HCT116 (cell line): ENCODE measurements at regions not wholly inside any gene's neighbourhood (a gene's known extent, or its start where the extent isn't known, plus 50 kb on each side); places are given as distances from the start of the nearest gene placed in this dataset.

Experiments
- ATAC-seq: fragments of 200-7000 bp; cut with Tn5 transposase; 2 replicates; pipeline ENCODE4 v1.9.1; 2020; ENCODE audit warnings: mild to moderate bottlenecking, moderate library complexity
- BruUV-seq: library from RNA; stranded (reverse); fragments of 400-500 nt; replicated peaks from 2 replicates; lab custom pipeline; 2021; lab: Mats Ljungman, UMichigan
- CTCF ChIA-PET: fragments of 300-600 bp; sonication (Branson Sonifier 250); formaldehyde crosslinking; loops from one replicate; lab custom pipeline; 2021; ENCODE audit warnings: antibody characterized with exemption; lab: Charles Lee
- POLR2A ChIA-PET: fragments of 300-600, 350-600 bp; sonication (Branson Sonifier 250); formaldehyde crosslinking; loops from one replicate; lab custom pipeline; 2021; ENCODE audit warnings: antibody characterized with exemption; lab: Charles Lee
- RAD21 ChIA-PET, 2 experiments: fragments of 300-600 bp; sonication (Branson Sonifier 250); formaldehyde crosslinking; loops; one replicate each; lab custom pipeline; 2023; ENCODE audit warnings: low total read pairs in 2 of 2; ENCODE audit not compliant: uncharacterized antibody in 2 of 2, unreplicated experiment in 2 of 2, low non-redundant PET in 1 of 2; lab: Charles Lee
- DNase-seq: peaks from one replicate; pipeline ENCODE4 v3.0.0-alpha.2; 2010; ENCODE audit warnings: low read depth, low spot score
- H2AFZ ChIP-seq: fragments of 200-600 bp; shearing (Covaris generic), sonication (generic); 2 replicates; pipeline ENCODE4 v1.6.1; 2017; ENCODE audit warnings: low read depth, mixed run types, mixed read lengths, antibody characterized with exemption, low read length; ENCODE audit not compliant: poor library complexity, severe bottlenecking
- H3K27ac ChIP-seq: 2 replicates; pipeline ENCODE4 v1.5.1; 2012; ENCODE audit warnings: low read depth, low read length
- H3K27me3 ChIP-seq: fragments of 200-600 bp; sonication (generic); 2 replicates; pipeline ENCODE4 v1.6.1; 2016; ENCODE audit warnings: mixed run types, low read length, mixed read lengths; ENCODE audit not compliant: insufficient read depth
- H3K36me3 ChIP-seq, 2 experiments: fragments of 200-500 bp in 1 of 2; fragments of 200-600 bp in 1 of 2; sonication (Bioruptor generic) in 1 of 2; sonication (generic) in 1 of 2; 2 replicates each; pipeline versions ENCODE4 v1.5.1 to v1.6.1; 2014 to 2016; ENCODE audit warnings: low read length in 2 of 2, inconsistent platforms in 1 of 2, mixed read lengths in 1 of 2, mixed run types in 1 of 2; ENCODE audit not compliant: insufficient read depth in 2 of 2, control insufficient read depth in 1 of 2
- H3K4me1 ChIP-seq, 2 experiments: fragments of 200-600 bp in 1 of 2; sonication (generic) in 1 of 2; 2 replicates each; pipeline versions ENCODE4 v1.5.1 to v1.6.1; 2012 to 2017; ENCODE audit warnings: low read length in 2 of 2, inconsistent platforms in 1 of 2, mild to moderate bottlenecking in 1 of 2, mixed read lengths in 1 of 2, mixed run types in 1 of 2, moderate library complexity in 1 of 2; ENCODE audit not compliant: insufficient read depth in 2 of 2, control insufficient read depth in 1 of 2
- H3K4me2 ChIP-seq: fragments of 200-600 bp; sonication (generic); 2 replicates; pipeline ENCODE4 v1.6.1; 2017; ENCODE audit warnings: mixed run types, low read length, mixed read lengths
- H3K4me3 ChIP-seq, 2 experiments: fragments of 200-600 bp in 1 of 2; sonication (generic) in 1 of 2; replicated peaks in 1 of 2; 2 replicates each; pipeline ENCODE4 v1.5.1; 2011 to 2016; ENCODE audit warnings: low read length in 2 of 2, control low read depth in 1 of 2, low read depth in 1 of 2, mild to moderate bottlenecking in 1 of 2, mixed read lengths in 1 of 2, mixed run types in 1 of 2
- H3K79me2 ChIP-seq: fragments of 200-600 bp; sonication (generic); 2 replicates; pipeline ENCODE4 v1.6.1; 2017; ENCODE audit warnings: mild to moderate bottlenecking, mixed run types, low read length, moderate library complexity, mixed read lengths; ENCODE audit not compliant: insufficient read depth
- H3K9ac ChIP-seq: fragments of 200-600 bp; sonication (generic); 2 replicates; pipeline ENCODE4 v1.6.1; 2016; ENCODE audit warnings: low read length, mixed read lengths
- H3K9me2 ChIP-seq: fragments of 200-600 bp; sonication (generic), shearing (Covaris generic); 2 replicates; pipeline ENCODE4 v1.6.1; 2017; ENCODE audit warnings: mixed run types, mild to moderate bottlenecking, moderate library complexity; ENCODE audit not compliant: insufficient read depth
- H3K9me3 ChIP-seq, 2 experiments: fragments of 200-500 bp in 1 of 2; fragments of 200-600 bp in 1 of 2; sonication (Bioruptor generic) in 1 of 2; sonication (generic) in 1 of 2; 2 replicates each; pipeline ENCODE4 v1.6.1; 2014 to 2017; ENCODE audit warnings: low read length in 2 of 2, mixed read lengths in 2 of 2, inconsistent platforms in 1 of 2, low read depth in 1 of 2, mild to moderate bottlenecking in 1 of 2, mixed run types in 1 of 2, moderate library complexity in 1 of 2; ENCODE audit not compliant: control insufficient read depth in 1 of 2, insufficient read depth in 1 of 2
- H4K20me1 ChIP-seq: fragments of 200-600 bp; sonication (generic), shearing (Covaris generic); 2 replicates; pipeline ENCODE4 v1.6.1; 2017; ENCODE audit warnings: mixed run types, mild to moderate bottlenecking, moderate library complexity; ENCODE audit not compliant: insufficient read depth
- ATF3 ChIP-seq: IDR thresholded peaks from 2 replicates; pipeline ENCODE4 v1.6.1; 2012
- CBX3 ChIP-seq: IDR thresholded peaks from 2 replicates; pipeline ENCODE4 v1.6.1; 2012; ENCODE audit warnings: low read depth
- CEBPB ChIP-seq: IDR thresholded peaks from 2 replicates; pipeline ENCODE4 v1.6.1; 2012; ENCODE audit warnings: low read depth
- CTCF ChIP-seq, 3 experiments: fragments of 200-600 bp in 1 of 3; sonication (generic) in 1 of 3; IDR thresholded peaks in 2 of 3; conservative IDR thresholded peaks in 1 of 3; 2 replicates each; pipeline ENCODE4 v1.5.1; 2012 to 2017; ENCODE audit warnings: low read depth in 2 of 3, low read length in 2 of 3, antibody characterized with exemption in 1 of 3, borderline replicate concordance in 1 of 3, control low read depth in 1 of 3, mild to moderate bottlenecking in 1 of 3, mixed read lengths in 1 of 3, mixed run types in 1 of 3, moderate library complexity in 1 of 3; ENCODE audit not compliant: insufficient read depth in 1 of 3
- EGR1 ChIP-seq: IDR thresholded peaks from 2 replicates; pipeline ENCODE4 v1.6.1; 2012; ENCODE audit warnings: low read depth
- ELF1 ChIP-seq: IDR thresholded peaks from 2 replicates; pipeline ENCODE4 v1.6.1; 2012; ENCODE audit warnings: low read depth, borderline replicate concordance
- EZH2 ChIP-seq: fragments of 200-600 bp; sonication (generic); IDR thresholded peaks from 2 replicates; pipeline ENCODE4 v1.6.1; 2017; ENCODE audit warnings: antibody characterized with exemption, mixed run types
- FOSL1 ChIP-seq: IDR thresholded peaks from 2 replicates; pipeline ENCODE4 v1.6.1; 2012; ENCODE audit warnings: low read depth
- JUND ChIP-seq: IDR thresholded peaks from 2 replicates; pipeline ENCODE4 v1.6.1; 2012
- POLR2A ChIP-seq: IDR thresholded peaks from 2 replicates; pipeline ENCODE4 v1.7.0; 2011; ENCODE audit warnings: borderline replicate concordance; ENCODE audit not compliant: insufficient read depth, insufficient read length; ENCODE audit errors: extremely low read depth
- POLR2AphosphoS5 ChIP-seq: IDR thresholded peaks from 2 replicates; pipeline ENCODE4 v1.6.1; 2011; ENCODE audit warnings: mild to moderate bottlenecking, low read depth, low read length, moderate library complexity
- RAD21 ChIP-seq: IDR thresholded peaks from 2 replicates; pipeline ENCODE4 v1.6.1; 2012; ENCODE audit warnings: low read depth, mild to moderate bottlenecking
- REST ChIP-seq: IDR thresholded peaks from 2 replicates; pipeline ENCODE4 v1.6.1; 2012; ENCODE audit warnings: low read depth
- SP1 ChIP-seq: IDR thresholded peaks from 2 replicates; pipeline ENCODE4 v1.6.1; 2012; ENCODE audit warnings: low read depth
- SRF ChIP-seq: IDR thresholded peaks from 2 replicates; pipeline ENCODE4 v1.6.1; 2012; ENCODE audit warnings: low read depth
- YY1 ChIP-seq: IDR thresholded peaks from 2 replicates; pipeline ENCODE4 v1.6.1; 2011; ENCODE audit warnings: low read length, low read depth, moderate library complexity, mild to moderate bottlenecking; ENCODE audit not compliant: insufficient replicate concordance; ENCODE audit errors: extremely low read depth
- ZBTB33 ChIP-seq: IDR thresholded peaks from 2 replicates; pipeline ENCODE4 v1.6.1; 2011; ENCODE audit warnings: mild to moderate bottlenecking, low read length, moderate library complexity; ENCODE audit not compliant: insufficient replicate concordance; ENCODE audit errors: extremely low read depth
- ZFX ChIP-seq: fragments of 450-650 bp; IDR thresholded peaks from 2 replicates; pipeline ENCODE4 v1.6.1; 2017
- intact Hi-C: fragments of 100-400 bp; cut with micrococcal nuclease; formaldehyde crosslinking; loops from 2 replicates; pipeline ENCODE4 v1.10.0; 2022

GRCh38 chr1:112841825-112842224 lies 114.2 kb downstream of the SLC16A1 start:
- no peak for TF ChIP-seq ATF3
- TF ChIP-seq ZBTB33 = no peak
- TF ChIP-seq FOSL1 = no peak
- no peak for TF ChIP-seq CEBPB
- TF ChIP-seq SP1 = no peak
- TF ChIP-seq POLR2A = no peak
- TF ChIP-seq REST = no peak
- no peak for TF ChIP-seq CTCF (IDR thresholded peaks at IDR 0.05 in 2 of 3, conservative IDR thresholded peaks at IDR 0.05 in 1 of 3; ENCODE audit: borderline replicate concordance in 1 of 3, insufficient read depth in 1 of 3, low read depth in 2 of 3, low read length in 2 of 3)
- TF ChIP-seq YY1 = no peak
- TF ChIP-seq ZFX = no peak
- TF ChIP-seq JUND = no peak
- TF ChIP-seq SRF = no peak
- no peak for TF ChIP-seq RAD21
- no peak for TF ChIP-seq EZH2
- no peak for TF ChIP-seq POLR2AphosphoS5
- TF ChIP-seq ELF1 = no peak
- no peak for TF ChIP-seq EGR1
- TF ChIP-seq CBX3 = no peak
- Histone ChIP-seq H3K9me3 (no peaks in the 10 kb centered on the region), H3K36me3 (no peaks in the 10 kb centered on the region), H3K27me3 (no peaks in the 10 kb centered on the region), H3K4me2 (no peak overlapping the region), H4K20me1 (no peaks in the 10 kb centered on the region), H2AFZ (no peak overlapping the region), H3K9ac (no peak overlapping the region), H3K4me1 (peaks cover 0 to 4% of the 10 kb centered on the region in 2 experiments; a peak in 1 of 4 replicates), H3K9me2 (no peaks in the 10 kb centered on the region), H3K27ac (no peak overlapping the region), H3K79me2 (no peaks in the 10 kb centered on the region), H3K4me3 (no peak overlapping the region)
- ChIA-PET POLR2A (no interaction called here), RAD21 (no interaction called here), CTCF (no interaction called here)
- BruUV-seq = no TSS peak
- DNase-seq (no peak), ATAC-seq (no peak)
- intact Hi-C loops = no loop called here
